ENCODE measurements at regions not wholly inside any gene's neighbourhood (a gene's known extent, or its start where the extent isn't known, plus 50 kb on each side); places are given as distances from the start of the nearest gene placed in this dataset.

GRCh38 chr18:73040247-73040646 is 172.5 kb upstream of the NETO1 start:
- TF ChIP-seq CTCF (IDR thresholded peaks at IDR 0.05) (no peak), ZFX (IDR thresholded peaks at IDR 0.05; ENCODE audit: borderline replicate concordance) (no peak)

All from 22Rv1 (cell line).